GM12891 (cell line): ENCODE measurements at regions not wholly inside any gene's neighbourhood (a gene's known extent, or its start where the extent isn't known, plus 50 kb on each side); places are given as distances from the start of the nearest gene placed in this dataset.

ENCODE experiments used
- DNase-seq: peaks from one replicate; pipeline ENCODE4 v3.0.0; 2011; ENCODE audit warnings: low spot score; ENCODE audit not compliant: insufficient read length
- FAIRE-seq: peaks from 2 replicates; lab custom pipeline; 2011; peaks lifted over from hg19 to GRCh38; lab: Jason Lieb, UNC
- PAX5 ChIP-seq: IDR thresholded peaks from 2 replicates; pipeline ENCODE4 v1.6.1; 2011; ENCODE audit warnings: low read length, moderate library complexity, mild to moderate bottlenecking; ENCODE audit not compliant: insufficient read depth, severe bottlenecking
- POLR2A ChIP-seq: IDR thresholded peaks from 2 replicates; pipeline ENCODE4 v1.6.1; 2011; ENCODE audit warnings: low read depth, low read length, control low read depth
- POLR2AphosphoS5 ChIP-seq: IDR thresholded peaks from 2 replicates; pipeline ENCODE4 v1.6.1; 2011; ENCODE audit warnings: low read depth, low read length, control low read depth
- POU2F2 ChIP-seq: IDR thresholded peaks from 2 replicates; pipeline ENCODE4 v1.6.1; 2011; ENCODE audit warnings: low read depth, mild to moderate bottlenecking, control low read depth, low read length, moderate library complexity
- SPI1 ChIP-seq: IDR thresholded peaks from 2 replicates; pipeline ENCODE4 v1.6.1; 2011; ENCODE audit warnings: low read depth, low read length, control low read depth
- TAF1 ChIP-seq: IDR thresholded peaks from 2 replicates; pipeline ENCODE4 v1.6.1; 2011; ENCODE audit warnings: low read depth, low read length, control low read depth

- DNase-seq = no peak
- FAIRE-seq = no peak
- TF ChIP-seq TAF1 (no peak), SPI1 (no peak), POLR2AphosphoS5 (no peak)
These were observed 505.0 kb downstream of the ARAP2 start for GRCh38 chr4:35739308-35739707.

GRCh38 chr4:35754047-35754446 lies 490.3 kb downstream of the ARAP2 start:
- TF ChIP-seq POLR2A = no peak
- TF ChIP-seq POU2F2 = no peak
- TF ChIP-seq POLR2AphosphoS5 = no peak
- no peak for TF ChIP-seq TAF1
- no peak for TF ChIP-seq SPI1
- TF ChIP-seq PAX5 = no peak
- FAIRE-seq = no peak
- DNase-seq = no peak

- no peak for TF ChIP-seq POU2F2
- no peak for TF ChIP-seq POLR2A
- TF ChIP-seq POLR2AphosphoS5 = no peak
- TF ChIP-seq PAX5 = no peak
- no peak for TF ChIP-seq TAF1
- TF ChIP-seq SPI1 = no peak
These were observed 486.5 kb downstream of the ARAP2 start for GRCh38 chr4:35757836-35758235.

GRCh38 chr4:35760807-35761206 lies 483.5 kb downstream of the ARAP2 start:
- DNase-seq = no peak
- FAIRE-seq = no peak
- TF ChIP-seq POLR2A (no peak), PAX5 (no peak), TAF1 (no peak), POLR2AphosphoS5 (no peak), SPI1 (no peak)

More at GRCh38 chr4:35757836-35758235, 486.5 kb downstream of the ARAP2 start:
- DNase-seq (no peak), FAIRE-seq (no peak)

GRCh38 chr4:35771571-35771970 lies 472.7 kb downstream of the ARAP2 start:
- FAIRE-seq (no peak), DNase-seq (no peak)
- TF ChIP-seq POU2F2 (no peak), POLR2A (no peak), SPI1 (no peak), TAF1 (no peak), PAX5 (no peak), POLR2AphosphoS5 (no peak)

- no peak for DNase-seq
- no peak for FAIRE-seq
- TF ChIP-seq PAX5 (no peak), SPI1 (no peak), TAF1 (no peak), POU2F2 (no peak), POLR2AphosphoS5 (no peak), POLR2A (no peak)
These were observed 472.0 kb downstream of the ARAP2 start for GRCh38 chr4:35772291-35772690.

GRCh38 chr4:35789899-35790574 lies 454.3 kb downstream of the ARAP2 start:
- FAIRE-seq = no peak
- no peak for TF ChIP-seq POU2F2
- TF ChIP-seq SPI1 = no peak
- no peak for TF ChIP-seq POLR2A
- no peak for TF ChIP-seq TAF1
- TF ChIP-seq POLR2AphosphoS5 = no peak
- TF ChIP-seq PAX5 = no peak
- DNase-seq = no peak

- FAIRE-seq = no peak
These were observed 451.1 kb downstream of the ARAP2 start for GRCh38 chr4:35793045-35793722.

GRCh38 chr4:35793766-35794165 lies 450.5 kb downstream of the ARAP2 start:
- TF ChIP-seq PAX5 (no peak), SPI1 (no peak), POLR2AphosphoS5 (no peak), POU2F2 (no peak), TAF1 (no peak), POLR2A (no peak)
- FAIRE-seq (no peak), DNase-seq (no peak)

More at GRCh38 chr4:35793045-35793722, 451.1 kb downstream of the ARAP2 start:
- TF ChIP-seq POLR2AphosphoS5 (no peak), PAX5 (no peak), SPI1 (no peak), TAF1 (no peak), POU2F2 (no peak), POLR2A (no peak)
- DNase-seq = no peak

- TF ChIP-seq PAX5 = no peak
- TF ChIP-seq POLR2AphosphoS5 = no peak
- no peak for TF ChIP-seq POU2F2
- no peak for TF ChIP-seq SPI1
- TF ChIP-seq POLR2A = no peak
- FAIRE-seq (no peak), DNase-seq (no peak)
These were observed 443.6 kb downstream of the ARAP2 start for GRCh38 chr4:35800669-35801068.
